Upper lobe of left lung (tissue), 4 donors: ENCODE measurements at regions not wholly inside any gene's neighbourhood (a gene's known extent, or its start where the extent isn't known, plus 50 kb on each side); places are given as distances from the start of the nearest gene placed in this dataset.

Experiments used
- EP300 ChIP-seq, 4 donors: sonication (generic); formaldehyde crosslinking; IDR thresholded peaks; one replicate each; pipeline ENCODE4 v1.5.1; 2017; ENCODE audit warnings: antibody characterized with exemption in 4 of 4, control low read depth in 2 of 4
- POLR2A ChIP-seq, 4 donors: fragments of 450-650 bp; IDR thresholded peaks; one replicate each; pipeline ENCODE4 v1.5.1; 2016 to 2017; ENCODE audit warnings: antibody characterized with exemption in 4 of 4, mild to moderate bottlenecking in 2 of 4
- TF ChIP-seq, protein P1 (sequence below), 6 experiments: fragments of 450-650 bp in 4 of 6; fragments of 200-600 bp in 2 of 6; sonication (generic) in 2 of 6; IDR thresholded peaks; one replicate each; pipeline ENCODE4 v1.5.1; 2016 to 2019; ENCODE audit warnings: antibody characterized with exemption in 6 of 6

DNA sequence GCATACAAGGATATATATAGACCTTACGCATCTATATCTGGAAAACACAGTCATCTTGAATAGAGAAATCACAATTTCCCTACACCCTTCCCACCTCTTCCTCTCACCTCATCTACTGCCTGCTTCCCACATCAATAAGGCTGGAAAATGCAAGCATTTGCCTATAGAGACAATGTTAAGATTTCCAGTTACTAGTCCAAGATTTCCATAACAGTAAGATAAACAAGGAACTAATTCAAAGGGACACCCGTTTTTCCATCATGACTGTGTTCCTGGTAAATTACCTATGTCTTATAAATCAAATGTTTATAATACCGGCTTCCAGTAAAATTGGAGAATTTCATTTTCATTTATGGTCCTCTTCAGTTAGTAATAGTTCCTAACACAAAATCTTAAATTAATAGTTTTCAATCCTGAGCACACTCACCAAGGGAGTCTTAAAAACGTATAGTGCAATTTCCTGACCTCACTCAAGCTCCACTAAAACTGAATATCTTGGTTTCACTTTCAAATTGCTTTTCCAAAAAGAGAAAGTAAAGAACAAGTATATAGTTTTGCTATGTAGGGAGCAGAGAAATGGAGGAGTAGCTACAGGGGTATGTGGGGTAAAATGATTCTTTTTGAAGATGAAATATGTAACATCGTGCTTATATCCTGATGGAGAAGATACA lies 398.7 kb downstream of the PLPP3 start:
- TF ChIP-seq, protein P1, sequence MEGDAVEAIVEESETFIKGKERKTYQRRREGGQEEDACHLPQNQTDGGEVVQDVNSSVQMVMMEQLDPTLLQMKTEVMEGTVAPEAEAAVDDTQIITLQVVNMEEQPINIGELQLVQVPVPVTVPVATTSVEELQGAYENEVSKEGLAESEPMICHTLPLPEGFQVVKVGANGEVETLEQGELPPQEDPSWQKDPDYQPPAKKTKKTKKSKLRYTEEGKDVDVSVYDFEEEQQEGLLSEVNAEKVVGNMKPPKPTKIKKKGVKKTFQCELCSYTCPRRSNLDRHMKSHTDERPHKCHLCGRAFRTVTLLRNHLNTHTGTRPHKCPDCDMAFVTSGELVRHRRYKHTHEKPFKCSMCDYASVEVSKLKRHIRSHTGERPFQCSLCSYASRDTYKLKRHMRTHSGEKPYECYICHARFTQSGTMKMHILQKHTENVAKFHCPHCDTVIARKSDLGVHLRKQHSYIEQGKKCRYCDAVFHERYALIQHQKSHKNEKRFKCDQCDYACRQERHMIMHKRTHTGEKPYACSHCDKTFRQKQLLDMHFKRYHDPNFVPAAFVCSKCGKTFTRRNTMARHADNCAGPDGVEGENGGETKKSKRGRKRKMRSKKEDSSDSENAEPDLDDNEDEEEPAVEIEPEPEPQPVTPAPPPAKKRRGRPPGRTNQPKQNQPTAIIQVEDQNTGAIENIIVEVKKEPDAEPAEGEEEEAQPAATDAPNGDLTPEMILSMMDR (IDR thresholded peaks at IDR 0.05), result no peak
- no peak for TF ChIP-seq POLR2A (IDR thresholded peaks at IDR 0.05)
- TF ChIP-seq EP300 (IDR thresholded peaks at IDR 0.05), result no peak
